ENCODE measurements at regions not wholly inside any gene's neighbourhood (a gene's known extent, or its start where the extent isn't known, plus 50 kb on each side); places are given as distances from the start of the nearest gene placed in this dataset.

DNA sequence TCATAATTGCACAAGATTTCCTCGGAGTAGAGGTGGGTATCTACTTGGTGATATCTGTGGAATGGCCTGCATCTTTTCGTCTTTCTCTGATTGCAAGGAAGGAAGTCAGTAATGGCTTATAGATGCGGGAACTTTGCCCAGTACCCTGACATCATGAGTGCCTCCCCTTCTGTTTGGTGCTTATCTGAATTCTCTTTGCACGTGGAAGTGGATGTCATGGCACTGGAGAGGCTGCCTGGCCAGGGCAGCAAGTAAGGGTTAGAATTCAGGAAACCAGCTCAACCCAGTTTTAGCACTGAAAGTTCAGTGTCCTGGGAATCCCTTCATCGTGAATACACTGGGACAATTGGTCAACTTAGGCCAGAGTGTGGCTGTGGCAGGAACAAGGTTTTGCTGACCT, 83.5 kb upstream of the RAPGEF2 start:
- DNase-seq (no peak), ATAC-seq (no peak)
- no peak overlapping the region for H3K4me3 ChIP-seq
- intact Hi-C loops (cut with DNase I, micrococcal nuclease) = no loop called here
- no peaks in the 10 kb centered on the region for H3K4me1 ChIP-seq (ENCODE audit: low read depth)
- no peak for TF ChIP-seq CTCF (IDR thresholded peaks at IDR 0.05)
- no peaks in the 10 kb centered on the region for H3K9me3 ChIP-seq
- H3K36me3 ChIP-seq (ENCODE audit: low read depth) = no peaks in the 10 kb centered on the region

- no peak for ATAC-seq
- H3K36me3 ChIP-seq (ENCODE audit: low read depth) = no peaks in the 10 kb centered on the region
- H3K4me3 ChIP-seq = no peak overlapping the region
- no peak for TF ChIP-seq CTCF (IDR thresholded peaks at IDR 0.05)
- no peak for DNase-seq
- H3K4me1 ChIP-seq (ENCODE audit: low read depth) = no peaks in the 10 kb centered on the region
- H3K9me3 ChIP-seq = no peaks in the 10 kb centered on the region
- intact Hi-C loops (cut with DNase I, micrococcal nuclease) = no loop called here
Measured at GRCh38 chr4:159021597-159022385, 81.1 kb upstream of the RAPGEF2 start.

DNA sequence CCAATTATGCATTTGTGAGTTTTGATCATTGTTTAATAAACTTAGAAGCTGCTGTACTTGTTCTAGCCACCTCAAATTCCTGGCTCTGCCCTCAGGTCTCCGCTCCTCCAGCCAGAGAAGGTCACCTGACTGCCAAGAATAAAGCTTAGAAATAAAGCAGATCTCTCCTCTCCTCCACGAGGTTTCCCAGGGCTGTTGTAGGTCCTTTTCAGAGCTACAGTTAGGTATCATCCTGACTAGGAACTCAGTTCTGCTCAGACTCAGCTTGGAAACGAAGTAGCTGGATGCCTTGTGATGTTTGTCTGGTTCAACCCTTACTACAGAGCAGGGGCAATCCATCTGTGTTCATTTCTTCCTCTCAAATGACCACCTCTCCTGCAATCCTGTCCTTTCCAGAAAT, 79.1 kb upstream of the RAPGEF2 start:
- intact Hi-C loops (cut with DNase I, micrococcal nuclease) = no loop called here
- Histone ChIP-seq H3K4me1 (ENCODE audit: low read depth) (no peaks in the 10 kb centered on the region), H3K9me3 (no peaks in the 10 kb centered on the region), H3K36me3 (ENCODE audit: low read depth) (no peaks in the 10 kb centered on the region), H3K4me3 (no peak overlapping the region)
- DNase-seq (no peak), ATAC-seq (no peak)
- TF ChIP-seq CTCF (IDR thresholded peaks at IDR 0.05) = no peak

DNA sequence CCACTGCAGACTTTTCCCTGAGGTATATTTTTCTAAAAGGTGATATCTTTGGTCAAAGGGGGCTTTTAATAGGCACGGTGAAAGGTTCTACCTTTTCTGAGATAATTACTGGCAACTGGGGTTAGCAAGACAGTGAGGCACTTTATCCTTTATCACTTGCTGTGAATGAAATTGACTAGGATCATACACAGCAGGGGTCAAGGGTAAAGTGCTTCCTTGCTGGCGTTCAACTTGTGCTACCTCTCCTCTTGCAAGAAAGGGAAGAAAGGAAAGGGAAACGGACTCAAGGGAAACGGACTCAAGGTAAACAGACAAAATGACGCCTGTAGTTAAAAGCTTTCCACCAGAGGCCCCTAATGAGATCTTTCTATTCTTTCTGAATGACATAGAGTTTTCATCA, 78.6 kb upstream of the RAPGEF2 start:
- Histone ChIP-seq H3K4me1 (ENCODE audit: low read depth) (no peaks in the 10 kb centered on the region), H3K36me3 (ENCODE audit: low read depth) (no peaks in the 10 kb centered on the region), H3K9me3 (no peaks in the 10 kb centered on the region), H3K4me3 (no peak overlapping the region)
- no peak for TF ChIP-seq CTCF (IDR thresholded peaks at IDR 0.05)
- ATAC-seq = no peak
- no peak for DNase-seq
- intact Hi-C loops (cut with DNase I, micrococcal nuclease) = no loop called here

DNA sequence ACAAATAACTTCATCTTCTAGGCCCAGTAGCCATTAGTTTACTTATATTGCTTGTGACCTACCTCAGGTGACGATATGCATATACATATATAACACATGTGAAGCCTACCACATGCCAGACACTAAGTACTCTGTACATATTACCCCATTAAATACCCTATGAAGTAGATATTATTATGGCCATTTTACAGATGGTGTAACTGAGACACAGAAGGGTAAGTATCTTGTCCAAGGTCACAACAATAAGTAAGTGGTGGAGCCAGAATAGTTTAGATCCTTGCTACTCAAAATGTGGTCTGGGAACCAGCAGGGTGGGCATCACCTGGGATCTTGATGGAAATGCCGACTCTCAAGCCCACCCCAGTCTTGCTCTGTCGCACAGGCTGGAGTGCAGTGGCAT, 78.1 kb upstream of the RAPGEF2 start:
- intact Hi-C loops (cut with DNase I, micrococcal nuclease) = no loop called here
- Histone ChIP-seq H3K9me3 (no peaks in the 10 kb centered on the region), H3K4me1 (ENCODE audit: low read depth) (no peaks in the 10 kb centered on the region), H3K36me3 (ENCODE audit: low read depth) (no peaks in the 10 kb centered on the region), H3K4me3 (no peak overlapping the region)
- no peak for TF ChIP-seq CTCF (IDR thresholded peaks at IDR 0.05)
- no peak for ATAC-seq
- no peak for DNase-seq

DNA sequence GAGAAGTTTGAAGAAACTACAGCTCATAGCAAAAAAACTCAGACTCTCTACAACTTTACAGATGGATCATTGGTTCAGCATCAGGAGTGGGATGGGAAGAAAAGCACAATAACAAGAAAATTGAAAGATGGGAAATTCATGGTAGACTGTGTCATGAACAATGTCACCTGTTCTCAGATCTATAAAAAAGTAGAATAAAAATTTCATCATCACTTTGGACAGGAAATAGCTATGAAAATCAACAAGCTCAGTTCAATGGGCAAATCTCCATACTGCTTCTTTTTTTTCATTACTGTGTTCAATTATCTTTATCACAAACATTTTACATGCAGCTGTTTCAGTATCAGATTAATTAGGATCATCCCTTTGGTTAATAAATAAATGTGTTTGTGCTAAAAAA, 76.5 kb upstream of the RAPGEF2 start:
- intact Hi-C loops (cut with DNase I, micrococcal nuclease) = no loop called here
- DNase-seq (no peak), ATAC-seq (no peak)
- TF ChIP-seq CTCF (IDR thresholded peaks at IDR 0.05) = no peak
- Histone ChIP-seq H3K4me1 (ENCODE audit: low read depth) (no peaks in the 10 kb centered on the region), H3K4me3 (no peak overlapping the region), H3K9me3 (no peaks in the 10 kb centered on the region), H3K36me3 (ENCODE audit: low read depth) (no peaks in the 10 kb centered on the region)
